Prostate gland (tissue), 2 donors: ENCODE measurements at regions not wholly inside any gene's neighbourhood (a gene's known extent, or its start where the extent isn't known, plus 50 kb on each side); places are given as distances from the start of the nearest gene placed in this dataset.

Source experiments
- POLR2A ChIP-seq: fragments of 450-650 bp; IDR thresholded peaks from one replicate; pipeline ENCODE4 v1.6.1; 2016; ENCODE audit warnings: antibody characterized with exemption, mild to moderate bottlenecking
- POLR2AphosphoS5 ChIP-seq: sonication (generic); formaldehyde crosslinking; IDR thresholded peaks from one replicate; pipeline ENCODE4 v1.6.1; 2017; ENCODE audit warnings: antibody characterized with exemption
- TF ChIP-seq, protein P1 (sequence below), 4 experiments: fragments of 200-600 bp in 2 of 4; fragments of 450-650 bp in 2 of 4; sonication (generic) in 2 of 4; IDR thresholded peaks; 1 replicate in 3 of 4; 2 replicates in 1 of 4; pipeline ENCODE4 v1.5.1; 2016 to 2019; ENCODE audit warnings: antibody characterized with exemption in 4 of 4, mild to moderate bottlenecking in 2 of 4, moderate library complexity in 2 of 4

DNA sequence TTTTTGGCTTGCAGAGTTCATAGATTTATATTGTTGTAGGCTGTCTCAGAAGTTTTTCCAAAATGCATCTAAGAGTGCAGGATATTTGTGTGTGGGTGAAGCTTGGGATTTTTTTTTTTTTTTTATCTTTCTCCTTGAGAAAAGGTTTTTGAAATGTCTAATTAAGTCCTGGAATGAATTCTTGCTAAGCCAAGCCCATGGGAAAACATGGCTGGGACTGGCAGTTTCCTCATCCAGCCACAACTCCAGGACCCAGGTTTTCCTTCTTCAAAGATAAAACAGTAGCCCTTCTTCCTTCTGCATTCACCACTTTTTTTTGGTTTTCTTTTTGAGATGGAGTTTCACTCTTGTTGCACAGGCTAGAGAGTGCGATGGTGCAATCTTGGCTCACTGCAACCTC, 242.5 kb upstream of the JAG1 start:
- TF ChIP-seq, protein P1, sequence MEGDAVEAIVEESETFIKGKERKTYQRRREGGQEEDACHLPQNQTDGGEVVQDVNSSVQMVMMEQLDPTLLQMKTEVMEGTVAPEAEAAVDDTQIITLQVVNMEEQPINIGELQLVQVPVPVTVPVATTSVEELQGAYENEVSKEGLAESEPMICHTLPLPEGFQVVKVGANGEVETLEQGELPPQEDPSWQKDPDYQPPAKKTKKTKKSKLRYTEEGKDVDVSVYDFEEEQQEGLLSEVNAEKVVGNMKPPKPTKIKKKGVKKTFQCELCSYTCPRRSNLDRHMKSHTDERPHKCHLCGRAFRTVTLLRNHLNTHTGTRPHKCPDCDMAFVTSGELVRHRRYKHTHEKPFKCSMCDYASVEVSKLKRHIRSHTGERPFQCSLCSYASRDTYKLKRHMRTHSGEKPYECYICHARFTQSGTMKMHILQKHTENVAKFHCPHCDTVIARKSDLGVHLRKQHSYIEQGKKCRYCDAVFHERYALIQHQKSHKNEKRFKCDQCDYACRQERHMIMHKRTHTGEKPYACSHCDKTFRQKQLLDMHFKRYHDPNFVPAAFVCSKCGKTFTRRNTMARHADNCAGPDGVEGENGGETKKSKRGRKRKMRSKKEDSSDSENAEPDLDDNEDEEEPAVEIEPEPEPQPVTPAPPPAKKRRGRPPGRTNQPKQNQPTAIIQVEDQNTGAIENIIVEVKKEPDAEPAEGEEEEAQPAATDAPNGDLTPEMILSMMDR (IDR thresholded peaks at IDR 0.05), result no peak
- TF ChIP-seq POLR2AphosphoS5 (no peak), POLR2A (no peak)
